Globus pallidus (tissue), 1 donor: ENCODE measurements at regions not wholly inside any gene's neighbourhood (a gene's known extent, or its start where the extent isn't known, plus 50 kb on each side); places are given as distances from the start of the nearest gene placed in this dataset.
A peak's percentile ranks its signal among the peaks of the same experiment; 100 is the strongest.

Experiments
- DNase-seq: peaks from one replicate; pipeline ENCODE4 v3.0.0-alpha.2; 2015; ENCODE audit warnings: low spot score

DNA sequence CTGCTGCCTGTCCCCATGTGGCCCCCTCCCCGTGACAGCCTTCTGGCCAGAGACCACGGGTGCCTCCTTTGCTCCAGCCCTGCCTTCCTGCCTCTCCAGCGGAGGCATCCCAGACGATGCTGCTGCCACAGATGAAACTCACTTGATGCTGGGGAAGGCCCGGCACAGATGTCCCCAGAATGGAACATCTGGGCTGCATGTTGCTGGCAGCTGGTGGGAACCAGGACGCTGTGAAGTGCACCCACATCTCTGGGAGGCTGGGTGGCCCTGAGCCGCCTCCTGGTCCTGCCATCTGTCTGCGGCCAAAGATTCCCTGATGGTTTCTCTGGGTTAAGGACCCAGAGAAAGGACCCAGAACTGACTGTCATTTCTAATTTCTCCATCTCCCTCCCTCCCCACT is 51.9 kb upstream of the PTPRS start:
- DNase-seq: no peak

DNA sequence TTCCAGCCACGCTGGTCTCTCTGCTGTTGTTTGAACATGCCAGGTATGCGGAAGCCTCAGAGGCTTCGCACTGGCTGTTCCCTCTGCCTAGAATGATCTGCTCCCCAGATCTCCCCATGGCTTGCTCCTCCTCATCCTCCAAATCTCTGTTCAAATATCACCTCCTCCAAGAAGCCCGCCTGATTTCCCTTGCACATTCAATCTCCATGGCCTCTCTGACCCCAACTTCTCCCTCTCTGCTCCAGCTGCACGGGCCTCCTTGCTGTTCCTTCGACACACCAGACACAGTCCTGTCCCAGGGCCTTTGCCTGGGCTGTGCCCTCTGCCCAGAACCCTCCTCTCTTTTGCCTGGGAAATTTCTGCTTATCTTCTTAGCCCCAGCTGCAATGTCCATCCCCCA is 52.5 kb upstream of the PTPRS start:
- DNase-seq: no peak

DNA sequence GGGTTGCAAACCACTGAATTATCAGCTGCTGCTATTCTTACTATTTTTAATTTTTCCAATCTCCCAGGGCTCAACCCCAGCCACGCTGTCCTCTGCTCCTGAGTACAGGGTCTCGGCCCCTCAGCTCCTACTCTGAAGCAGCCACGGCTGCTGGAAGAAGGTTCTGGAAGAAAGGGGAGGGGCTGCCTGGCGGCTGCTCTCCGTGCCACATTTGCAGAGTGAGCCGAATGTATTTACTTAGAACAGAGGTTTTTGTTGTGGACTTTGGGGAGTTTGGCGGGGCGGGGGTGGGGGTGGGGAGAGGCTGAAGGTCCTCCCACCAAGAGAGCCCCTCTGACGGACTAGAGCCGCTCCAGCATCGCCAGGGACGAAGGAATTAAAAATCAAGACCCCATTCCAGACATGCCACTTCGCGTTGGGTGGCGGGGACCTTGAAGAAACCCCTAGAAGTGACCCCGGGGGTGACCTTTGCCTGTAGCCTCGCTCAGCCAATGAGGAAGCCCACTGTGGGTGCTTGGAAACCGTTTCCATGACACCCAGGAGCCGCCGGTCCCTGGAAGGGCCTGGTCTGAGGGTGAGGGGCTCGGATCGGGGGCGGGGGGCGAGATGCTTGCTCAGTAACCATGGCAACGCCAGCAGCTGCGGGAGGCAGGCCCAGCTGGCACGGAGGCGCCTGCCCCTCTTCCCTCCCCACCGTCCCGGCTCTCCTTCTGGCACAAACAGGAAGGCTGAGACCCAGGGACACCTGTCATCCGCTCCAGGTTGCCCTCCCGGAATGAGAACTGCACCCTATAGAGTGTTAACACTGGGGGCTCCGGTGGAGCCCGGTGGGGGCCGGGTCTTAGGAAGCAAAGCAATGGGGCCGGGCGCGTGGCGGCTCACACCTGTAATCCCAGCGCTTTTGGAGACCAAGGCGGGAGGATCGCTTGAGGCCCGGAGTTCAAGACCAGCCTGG is 54.2 kb upstream of the PTPRS start:
- DNase-seq: no peak

DNA sequence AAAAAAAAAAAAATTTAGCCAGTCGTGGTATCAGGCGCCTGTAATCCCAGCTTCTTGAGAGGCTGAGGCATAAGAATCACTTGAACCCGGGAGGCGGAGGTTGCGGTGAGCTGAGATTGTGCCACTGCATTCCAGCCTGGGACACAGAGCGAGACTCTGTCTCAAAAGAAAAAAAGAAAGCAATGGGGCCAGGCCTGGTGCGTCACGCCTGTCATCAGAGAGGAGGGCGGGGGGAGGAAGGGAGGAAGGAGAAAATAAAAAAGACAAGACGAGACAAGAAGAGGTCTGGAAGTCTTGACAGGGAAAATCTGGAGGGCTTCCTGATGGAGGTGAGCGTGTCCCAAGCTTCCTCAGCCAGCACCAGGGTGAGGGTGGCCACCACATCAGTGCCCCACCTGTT is 54.9 kb upstream of the PTPRS start:
- DNase-seq: no peak

GRCh38 chr19:5396096-5396939 is 55.7 kb upstream of the PTPRS start:
- DNase-seq: no peak

DNA sequence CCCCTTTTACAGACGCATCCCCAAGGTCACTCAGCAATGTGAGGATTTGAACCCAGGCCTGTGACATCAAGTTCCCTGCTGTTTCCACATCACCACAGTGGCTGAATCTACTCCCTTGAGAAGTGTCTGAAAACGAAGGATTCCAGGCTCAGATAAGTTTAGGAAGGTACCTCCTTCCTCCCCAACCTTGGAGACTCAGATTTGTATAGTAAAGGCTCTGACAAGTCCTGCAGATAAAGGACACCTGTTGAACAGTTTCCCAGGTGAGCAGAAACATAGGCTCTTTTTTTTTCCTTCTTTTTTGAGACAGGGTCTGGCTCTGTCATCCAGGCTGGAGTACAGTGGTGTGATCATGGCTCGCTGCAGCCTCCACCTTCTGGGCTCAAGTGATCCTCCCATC is 56.4 kb upstream of the PTPRS start:
- no peak for DNase-seq

DNA sequence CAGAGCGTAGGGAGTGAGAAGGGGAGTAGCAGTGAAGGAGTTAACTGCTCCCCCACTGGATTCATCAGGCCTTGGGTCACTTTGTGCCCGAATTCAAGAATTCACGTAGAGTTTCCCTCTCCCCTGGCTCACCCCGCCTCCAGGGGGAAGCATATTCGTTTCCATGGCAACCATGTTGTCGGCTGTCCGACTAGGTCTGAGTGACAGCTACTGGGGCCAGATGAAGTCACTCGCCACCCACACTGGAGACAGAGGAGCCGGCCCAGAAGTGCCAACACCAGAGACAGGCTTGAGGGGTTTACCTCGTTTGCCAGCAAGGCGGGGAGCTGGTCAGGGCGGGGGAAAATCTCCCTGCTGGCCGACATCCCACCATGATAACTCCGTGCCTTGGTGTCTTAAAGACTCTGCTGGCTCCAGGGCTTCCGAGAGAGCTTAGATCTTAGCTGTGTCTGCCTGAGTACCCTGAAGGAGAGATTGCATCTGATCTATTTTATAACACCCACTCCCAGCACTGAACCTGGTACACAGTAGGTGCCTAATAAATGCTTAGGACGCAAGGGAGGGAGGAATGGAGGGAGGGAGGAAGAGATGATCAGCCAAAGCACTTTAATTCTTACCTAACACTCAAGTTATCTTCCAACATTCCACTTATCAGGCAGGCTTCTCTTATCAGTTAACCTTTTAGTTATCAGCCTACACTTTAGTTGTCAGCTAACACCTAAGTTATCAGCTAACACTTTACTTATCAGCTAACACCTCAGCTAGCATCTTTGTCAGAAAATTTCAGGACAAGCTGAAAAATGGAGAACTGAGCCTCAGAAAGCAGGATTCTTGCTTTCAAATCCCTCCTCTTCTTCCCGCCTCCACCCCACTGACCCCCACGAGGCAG is 57.2 kb upstream of the ZNRF4 start:
- no peak for DNase-seq

GRCh38 chr19:5398693-5399057 is 56.5 kb upstream of the ZNRF4 start:
- no peak for DNase-seq

DNA sequence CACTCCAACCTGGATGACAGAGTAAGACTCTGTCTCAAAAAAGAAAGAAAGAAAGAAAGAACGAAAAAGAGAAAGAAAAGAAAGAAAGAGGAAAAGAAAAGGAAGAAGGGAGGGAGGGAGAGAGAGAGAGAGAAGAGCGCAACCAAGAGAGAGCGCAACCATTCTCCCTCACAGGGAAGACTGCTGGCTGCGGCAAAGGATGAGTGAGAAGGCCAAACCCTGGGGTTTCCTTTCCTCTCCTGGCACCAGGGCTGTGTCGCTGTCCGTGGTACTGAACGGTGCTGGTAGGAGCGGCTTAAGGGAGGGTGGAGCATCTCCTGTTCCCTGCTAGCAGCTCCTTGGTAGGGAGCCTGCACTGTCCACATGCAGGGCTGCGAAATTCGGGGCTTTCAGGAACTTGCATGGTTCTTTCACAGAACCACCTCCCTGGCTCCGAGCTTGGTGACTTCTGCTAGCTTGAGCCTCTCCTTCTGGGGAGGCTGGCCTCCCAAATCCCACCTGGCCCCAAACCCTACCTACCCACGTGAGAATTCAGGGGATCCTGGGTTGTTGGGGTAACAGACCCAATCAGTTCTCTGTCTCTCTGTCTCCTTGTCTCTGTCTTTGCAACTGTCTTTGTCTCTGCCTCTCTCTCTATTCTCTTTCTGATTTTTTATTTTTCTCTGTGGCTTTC is 51.1 kb upstream of the ZNRF4 start:
- peak; percentile 38 for DNase-seq
